ENCODE measurements at regions not wholly inside any gene's neighbourhood (a gene's known extent, or its start where the extent isn't known, plus 50 kb on each side); places are given as distances from the start of the nearest gene placed in this dataset.

DNA sequence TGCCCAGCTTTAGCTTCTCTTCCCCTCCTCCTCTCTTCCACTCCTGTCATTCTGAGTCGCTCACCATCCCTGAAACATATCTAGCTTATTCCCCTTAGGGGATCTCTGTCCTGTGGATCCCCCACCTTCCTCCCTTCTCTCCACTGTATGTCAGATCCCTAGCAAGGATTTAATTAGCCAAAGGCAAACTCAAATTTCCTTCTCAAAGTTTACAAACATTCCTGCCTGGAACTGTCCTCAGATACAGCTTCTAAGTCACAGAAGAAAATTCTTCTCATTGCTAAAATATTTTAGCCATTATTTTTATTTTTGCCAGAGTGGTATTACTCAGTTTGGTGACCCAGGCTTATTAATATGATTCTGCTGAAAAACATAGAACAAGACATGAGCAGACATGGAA lies 315.3 kb downstream of the CYP26B1 start:
- intact Hi-C loops (cut with micrococcal nuclease; ENCODE audit: unreplicated experiment) (no loop called here), in situ Hi-C loops (cut with HindIII; ENCODE audit: low pct_unique_long_range_greater_than_20kb, low sequenced_read_pairs) (no loop called here)
- Histone ChIP-seq H3K4me1 (ENCODE audit: control insufficient read depth, insufficient read depth, low read length) (0 out of 2 replicates have a peak, but pooled peaks cover 3% of the 10 kb centered on the region), H3K9me3 (ENCODE audit: control insufficient read depth, insufficient read depth, low read depth, low read length) (no peaks in the 10 kb centered on the region), H3K27ac (ENCODE audit: low read length) (no peak overlapping the region), H3K4me3 (ENCODE audit: low read depth in 2 of 2, low read length in 2 of 2) (no peak overlapping the region), H3K27me3 (ENCODE audit: control insufficient read depth, insufficient read depth, low read length) (no peaks in the 10 kb centered on the region), H3K36me3 (ENCODE audit: control insufficient read depth, insufficient read depth, low read length) (no peaks in the 10 kb centered on the region)
- no TSS peak for BruUV-seq (replicated peaks)
- TF ChIP-seq POLR2AphosphoS5 (IDR thresholded peaks at IDR 0.05; ENCODE audit: low read depth, low read length) (no peak), SIN3A (IDR thresholded peaks at IDR 0.05; ENCODE audit: borderline replicate concordance, insufficient read depth, low read depth, low read length) (no peak)
- DNase-seq (ENCODE audit: low read depth, low spot score): no peak
- ATAC-seq: no peak
- ChIA-PET CTCF (no interaction called here), POLR2A (no interaction called here)

GRCh38 chr2:71831193-71831577 lies 316.5 kb downstream of the CYP26B1 start:
- no TSS peak for BruUV-seq (replicated peaks)
- ChIA-PET POLR2A (no interaction called here), CTCF (no interaction called here)
- no peaks in the 10 kb centered on the region for H3K27me3 ChIP-seq (ENCODE audit: control insufficient read depth, insufficient read depth, low read length)
- intact Hi-C loops (cut with micrococcal nuclease; ENCODE audit: unreplicated experiment): no loop called here
- in situ Hi-C loops (cut with HindIII; ENCODE audit: low pct_unique_long_range_greater_than_20kb, low sequenced_read_pairs): no loop called here
- DNase-seq (ENCODE audit: low read depth, low spot score) (no peak), ATAC-seq (peak; percentile 82)
- TF ChIP-seq SIN3A (IDR thresholded peaks at IDR 0.05; ENCODE audit: borderline replicate concordance, insufficient read depth, low read depth, low read length): no peak
- TF ChIP-seq, protein P1, sequence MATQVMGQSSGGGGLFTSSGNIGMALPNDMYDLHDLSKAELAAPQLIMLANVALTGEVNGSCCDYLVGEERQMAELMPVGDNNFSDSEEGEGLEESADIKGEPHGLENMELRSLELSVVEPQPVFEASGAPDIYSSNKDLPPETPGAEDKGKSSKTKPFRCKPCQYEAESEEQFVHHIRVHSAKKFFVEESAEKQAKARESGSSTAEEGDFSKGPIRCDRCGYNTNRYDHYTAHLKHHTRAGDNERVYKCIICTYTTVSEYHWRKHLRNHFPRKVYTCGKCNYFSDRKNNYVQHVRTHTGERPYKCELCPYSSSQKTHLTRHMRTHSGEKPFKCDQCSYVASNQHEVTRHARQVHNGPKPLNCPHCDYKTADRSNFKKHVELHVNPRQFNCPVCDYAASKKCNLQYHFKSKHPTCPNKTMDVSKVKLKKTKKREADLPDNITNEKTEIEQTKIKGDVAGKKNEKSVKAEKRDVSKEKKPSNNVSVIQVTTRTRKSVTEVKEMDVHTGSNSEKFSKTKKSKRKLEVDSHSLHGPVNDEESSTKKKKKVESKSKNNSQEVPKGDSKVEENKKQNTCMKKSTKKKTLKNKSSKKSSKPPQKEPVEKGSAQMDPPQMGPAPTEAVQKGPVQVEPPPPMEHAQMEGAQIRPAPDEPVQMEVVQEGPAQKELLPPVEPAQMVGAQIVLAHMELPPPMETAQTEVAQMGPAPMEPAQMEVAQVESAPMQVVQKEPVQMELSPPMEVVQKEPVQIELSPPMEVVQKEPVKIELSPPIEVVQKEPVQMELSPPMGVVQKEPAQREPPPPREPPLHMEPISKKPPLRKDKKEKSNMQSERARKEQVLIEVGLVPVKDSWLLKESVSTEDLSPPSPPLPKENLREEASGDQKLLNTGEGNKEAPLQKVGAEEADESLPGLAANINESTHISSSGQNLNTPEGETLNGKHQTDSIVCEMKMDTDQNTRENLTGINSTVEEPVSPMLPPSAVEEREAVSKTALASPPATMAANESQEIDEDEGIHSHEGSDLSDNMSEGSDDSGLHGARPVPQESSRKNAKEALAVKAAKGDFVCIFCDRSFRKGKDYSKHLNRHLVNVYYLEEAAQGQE (IDR thresholded peaks at IDR 0.05; ENCODE audit: insufficient read depth in 1 of 2, low read depth in 2 of 2, low read length in 1 of 2): no peak
- TF ChIP-seq POLR2AphosphoS5 (IDR thresholded peaks at IDR 0.05; ENCODE audit: low read depth, low read length): no peak
- TF ChIP-seq, protein P2, sequence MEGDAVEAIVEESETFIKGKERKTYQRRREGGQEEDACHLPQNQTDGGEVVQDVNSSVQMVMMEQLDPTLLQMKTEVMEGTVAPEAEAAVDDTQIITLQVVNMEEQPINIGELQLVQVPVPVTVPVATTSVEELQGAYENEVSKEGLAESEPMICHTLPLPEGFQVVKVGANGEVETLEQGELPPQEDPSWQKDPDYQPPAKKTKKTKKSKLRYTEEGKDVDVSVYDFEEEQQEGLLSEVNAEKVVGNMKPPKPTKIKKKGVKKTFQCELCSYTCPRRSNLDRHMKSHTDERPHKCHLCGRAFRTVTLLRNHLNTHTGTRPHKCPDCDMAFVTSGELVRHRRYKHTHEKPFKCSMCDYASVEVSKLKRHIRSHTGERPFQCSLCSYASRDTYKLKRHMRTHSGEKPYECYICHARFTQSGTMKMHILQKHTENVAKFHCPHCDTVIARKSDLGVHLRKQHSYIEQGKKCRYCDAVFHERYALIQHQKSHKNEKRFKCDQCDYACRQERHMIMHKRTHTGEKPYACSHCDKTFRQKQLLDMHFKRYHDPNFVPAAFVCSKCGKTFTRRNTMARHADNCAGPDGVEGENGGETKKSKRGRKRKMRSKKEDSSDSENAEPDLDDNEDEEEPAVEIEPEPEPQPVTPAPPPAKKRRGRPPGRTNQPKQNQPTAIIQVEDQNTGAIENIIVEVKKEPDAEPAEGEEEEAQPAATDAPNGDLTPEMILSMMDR (IDR thresholded peaks at IDR 0.05): no peak
- no peak for TF ChIP-seq TCF7L2 (IDR thresholded peaks at IDR 0.05; ENCODE audit: low read depth, low read length)
- H3K9me3 ChIP-seq (ENCODE audit: control insufficient read depth, insufficient read depth, low read depth, low read length): no peaks in the 10 kb centered on the region
- H3K27ac ChIP-seq (ENCODE audit: low read length): no peak overlapping the region
- no peak overlapping the region for H3K4me3 ChIP-seq (ENCODE audit: low read depth in 2 of 2, low read length in 2 of 2)
- 0 out of 2 replicates have a peak, but pooled peaks cover 3% of the 10 kb centered on the region for H3K4me1 ChIP-seq (ENCODE audit: control insufficient read depth, insufficient read depth, low read length)
- no peaks in the 10 kb centered on the region for H3K36me3 ChIP-seq (ENCODE audit: control insufficient read depth, insufficient read depth, low read length)

DNA sequence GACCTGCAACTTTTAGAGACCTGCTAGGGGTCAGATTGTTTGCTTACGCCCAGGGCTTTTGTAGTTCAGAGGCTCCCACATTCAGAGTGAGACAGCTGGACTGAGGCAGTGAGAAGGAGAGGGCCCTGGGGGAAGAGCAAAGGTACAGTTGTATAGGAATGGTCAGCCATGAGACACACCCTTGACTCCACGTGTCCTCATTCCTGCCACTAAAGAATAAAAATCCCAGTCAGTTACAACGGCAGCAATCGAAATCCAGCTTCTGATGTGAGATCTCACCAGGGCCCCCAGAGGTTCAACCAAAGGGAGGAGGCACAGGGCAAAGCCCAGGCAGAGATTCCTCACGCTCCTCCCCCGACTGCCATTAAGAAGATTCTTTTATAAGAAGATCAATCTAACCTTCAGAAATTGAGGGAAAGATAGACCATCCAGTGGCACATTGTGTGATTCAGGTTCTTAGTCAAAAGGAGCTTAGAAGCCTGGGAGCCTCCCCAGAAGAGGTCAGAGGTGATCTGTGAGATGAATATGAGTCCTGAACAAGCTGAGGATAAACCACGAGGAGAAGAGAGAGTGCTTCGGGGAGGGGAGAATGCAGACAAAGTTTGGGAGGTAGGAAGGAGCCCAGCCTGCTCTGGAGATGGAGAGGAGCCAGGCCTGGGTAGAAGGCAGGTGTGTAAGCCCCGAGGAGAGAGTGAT lies 317.0 kb downstream of the CYP26B1 start:
- ChIA-PET CTCF (no interaction called here), POLR2A (no interaction called here)
- DNase-seq (ENCODE audit: low read depth, low spot score): no peak
- H3K27ac ChIP-seq (ENCODE audit: low read length): no peak overlapping the region
- H3K4me3 ChIP-seq (ENCODE audit: low read depth in 2 of 2, low read length in 2 of 2): no peak overlapping the region
- TF ChIP-seq POLR2AphosphoS5 (IDR thresholded peaks at IDR 0.05; ENCODE audit: low read depth, low read length) (no peak), SIN3A (IDR thresholded peaks at IDR 0.05; ENCODE audit: borderline replicate concordance, insufficient read depth, low read depth, low read length) (no peak), TCF7L2 (IDR thresholded peaks at IDR 0.05; ENCODE audit: low read depth, low read length) (no peak)
- TF ChIP-seq, protein P1 (IDR thresholded peaks at IDR 0.05; ENCODE audit: insufficient read depth in 1 of 2, low read depth in 2 of 2, low read length in 1 of 2): no peak
- TF ChIP-seq, protein P2 (IDR thresholded peaks at IDR 0.05): no peak
- no TSS peak for BruUV-seq (replicated peaks)
- H3K9me3 ChIP-seq (ENCODE audit: control insufficient read depth, insufficient read depth, low read depth, low read length): no peaks in the 10 kb centered on the region
- no peaks in the 10 kb centered on the region for H3K27me3 ChIP-seq (ENCODE audit: control insufficient read depth, insufficient read depth, low read length)
- H3K36me3 ChIP-seq (ENCODE audit: control insufficient read depth, insufficient read depth, low read length): no peaks in the 10 kb centered on the region
- intact Hi-C loops (cut with micrococcal nuclease; ENCODE audit: unreplicated experiment): no loop called here
- 0 out of 2 replicates have a peak, but pooled peaks cover 3% of the 10 kb centered on the region for H3K4me1 ChIP-seq (ENCODE audit: control insufficient read depth, insufficient read depth, low read length)
- ATAC-seq: peak; percentile 61; the same call in 1 of the 2 replicates
- in situ Hi-C loops (cut with HindIII; ENCODE audit: low pct_unique_long_range_greater_than_20kb, low sequenced_read_pairs): no loop called here
